GM04503 (cell line): ENCODE measurements at regions not wholly inside any gene's neighbourhood (a gene's known extent, or its start where the extent isn't known, plus 50 kb on each side); places are given as distances from the start of the nearest gene placed in this dataset.
A peak's percentile ranks its signal among the peaks of the same experiment; 100 is the strongest.

Experiments used
- DNase-seq: peaks from one replicate; pipeline ENCODE4 v3.0.0-alpha.2; 2012; ENCODE audit warnings: low read depth

GRCh38 chr18:56278421-56279003 is 359.9 kb downstream of the TXNL1 start:
- no peak for DNase-seq

GRCh38 chr18:56276466-56276865 is 361.9 kb downstream of the TXNL1 start:
- no peak for DNase-seq

GRCh38 chr18:56273541-56274219 is 364.7 kb downstream of the TXNL1 start:
- DNase-seq: no peak

- no peak for DNase-seq
Observed at GRCh38 chr18:56270671-56271250, 367.6 kb downstream of the TXNL1 start.

GRCh38 chr18:56269958-56270357 is 368.4 kb downstream of the TXNL1 start:
- DNase-seq: no peak

GRCh38 chr18:56268952-56269351 is 369.4 kb downstream of the TXNL1 start:
- DNase-seq: no peak

GRCh38 chr18:56267334-56267733 is 371.1 kb downstream of the TXNL1 start:
- DNase-seq: no peak

- DNase-seq: no peak
Observed at GRCh38 chr18:56258178-56258577, 380.2 kb downstream of the TXNL1 start.

- DNase-seq: peak; percentile 76
Observed at GRCh38 chr18:56257205-56257604, 381.2 kb downstream of the TXNL1 start.

- DNase-seq: no peak
Observed at GRCh38 chr18:56256659-56257058, 381.7 kb downstream of the TXNL1 start.

GRCh38 chr18:56255381-56255780 is 383.0 kb downstream of the TXNL1 start:
- no peak for DNase-seq

- DNase-seq: no peak
Observed at GRCh38 chr18:56252456-56252855, 385.9 kb downstream of the TXNL1 start.

- no peak for DNase-seq
Observed at GRCh38 chr18:56248610-56249235, 389.7 kb downstream of the TXNL1 start.

- no peak for DNase-seq
Observed at GRCh38 chr18:56246916-56247315, 391.5 kb downstream of the TXNL1 start.

- peak; percentile 52 for DNase-seq
Observed at GRCh38 chr18:56245866-56246580, 392.4 kb downstream of the TXNL1 start.

GRCh38 chr18:56240405-56240804 is 398.0 kb downstream of the TXNL1 start:
- no peak for DNase-seq

- no peak for DNase-seq
Observed at GRCh38 chr18:56238576-56238975, 399.8 kb downstream of the TXNL1 start.

GRCh38 chr18:56235481-56236013 is 402.8 kb downstream of the TXNL1 start:
- no peak for DNase-seq

GRCh38 chr18:56235071-56235470 is 403.3 kb downstream of the TXNL1 start:
- no peak for DNase-seq

- DNase-seq: peak; percentile 56
Observed at GRCh38 chr18:56233595-56233994, 404.8 kb downstream of the TXNL1 start.

GRCh38 chr18:56226025-56226424 is 412.4 kb downstream of the TXNL1 start:
- DNase-seq: no peak
